ENCODE measurements at regions not wholly inside any gene's neighbourhood (a gene's known extent, or its start where the extent isn't known, plus 50 kb on each side); places are given as distances from the start of the nearest gene placed in this dataset.

- Mint-ChIP-seq H3K4me1 (ENCODE audit: low read depth) (no peaks in the 10 kb centered on the region), H3K36me3 (ENCODE audit: low read depth) (no peaks in the 10 kb centered on the region), H3K27me3 (peaks cover 7% of the 10 kb centered on the region), H3K27ac (no peak overlapping the region), H3K9me3 (no peaks in the 10 kb centered on the region), H3K4me3 (no peak overlapping the region)
- DNase-seq (no peak), ATAC-seq (no peak)
- no peak for TF ChIP-seq CTCF (IDR thresholded peaks at IDR 0.05)
- intact Hi-C loops (cut with micrococcal nuclease) = no loop called here
- ChIA-PET POLR2A (interaction anchor here (0.7 kb wide), 1 partner anchor 239 kb away, joined by 3 read pairs; no protein-coding TSS in a partner anchor), CTCF (interaction anchor here (2.4 kb wide), 1 partner anchor 165 kb away, joined by 10 read pairs; no protein-coding TSS in a partner anchor)
These were observed 117.5 kb upstream of the CRHR1 start for GRCh38 chr17:45666641-45667040.

- H3K4me3 Mint-ChIP-seq = no peak overlapping the region
- ChIA-PET POLR2A (no interaction called here), CTCF (interaction anchor here (1.1 to 2.4 kb wide), 3 partner anchors 19 to 164 kb away, joined by 3 to 10 read pairs (median 4); no protein-coding TSS in a partner anchor)
- DNase-seq (no peak), ATAC-seq (no peak)
- no peak for TF ChIP-seq CTCF (IDR thresholded peaks at IDR 0.05)
- H3K27ac Mint-ChIP-seq = no peak overlapping the region
- no peaks in the 10 kb centered on the region for H3K9me3 Mint-ChIP-seq
- H3K36me3 Mint-ChIP-seq (ENCODE audit: low read depth) = no peaks in the 10 kb centered on the region
- peaks cover 1% of the 10 kb centered on the region for H3K27me3 Mint-ChIP-seq
- H3K4me1 Mint-ChIP-seq (ENCODE audit: low read depth) = no peaks in the 10 kb centered on the region
- intact Hi-C loops (cut with micrococcal nuclease) = no loop called here
These were observed 116.4 kb upstream of the CRHR1 start for GRCh38 chr17:45667591-45668171.

- Mint-ChIP-seq H3K4me3 (no peak overlapping the region), H3K4me1 (ENCODE audit: low read depth) (no peaks in the 10 kb centered on the region), H3K27ac (no peak overlapping the region), H3K27me3 (peaks cover 1% of the 10 kb centered on the region), H3K36me3 (ENCODE audit: low read depth) (no peaks in the 10 kb centered on the region), H3K9me3 (no peaks in the 10 kb centered on the region)
- CTCF ChIA-PET = interaction anchor here (1.1 to 1.2 kb wide), 2 partner anchors 20 to 28 kb away, joined by 3 to 4 read pairs; no protein-coding TSS in a partner anchor
- intact Hi-C loops (cut with micrococcal nuclease) = no loop called here
- ATAC-seq (no peak), DNase-seq (no peak)
- no peak for TF ChIP-seq CTCF (IDR thresholded peaks at IDR 0.05)
- POLR2A ChIA-PET = no interaction called here
These were observed 115.8 kb upstream of the CRHR1 start for GRCh38 chr17:45668316-45668715.

GRCh38 chr17:45672301-45672700 lies 111.8 kb upstream of the CRHR1 start:
- no peaks in the 10 kb centered on the region for H3K4me1 Mint-ChIP-seq (ENCODE audit: low read depth)
- CTCF ChIA-PET = no interaction called here

More at GRCh38 chr17:45672301-45672700, 111.8 kb upstream of the CRHR1 start:
- ATAC-seq (no peak), DNase-seq (no peak)
- H3K27ac Mint-ChIP-seq = no peak overlapping the region
- TF ChIP-seq CTCF (IDR thresholded peaks at IDR 0.05) = no peak
- intact Hi-C loops (cut with micrococcal nuclease) = no loop called here
- no peaks in the 10 kb centered on the region for H3K9me3 Mint-ChIP-seq
- H3K27me3 Mint-ChIP-seq = peaks cover 1% of the 10 kb centered on the region
- H3K4me3 Mint-ChIP-seq = no peak overlapping the region
- no peaks in the 10 kb centered on the region for H3K36me3 Mint-ChIP-seq (ENCODE audit: low read depth)
- POLR2A ChIA-PET = no interaction called here
